Breast epithelium (tissue), 3 donors: ENCODE measurements at regions not wholly inside any gene's neighbourhood (a gene's known extent, or its start where the extent isn't known, plus 50 kb on each side); places are given as distances from the start of the nearest gene placed in this dataset.

ENCODE experiments used
- POLR2A ChIP-seq: fragments of 450-650 bp; IDR thresholded peaks from one replicate; pipeline ENCODE4 v1.6.1; 2016; ENCODE audit warnings: antibody characterized with exemption, mild to moderate bottlenecking, moderate library complexity
- TF ChIP-seq, protein P1 (sequence below), 3 donors: fragments of 450-650 bp; IDR thresholded peaks; one replicate each; pipeline ENCODE4 v1.5.1; 2016 to 2017; ENCODE audit warnings: antibody characterized with exemption in 3 of 3, mild to moderate bottlenecking in 3 of 3, moderate library complexity in 3 of 3

DNA sequence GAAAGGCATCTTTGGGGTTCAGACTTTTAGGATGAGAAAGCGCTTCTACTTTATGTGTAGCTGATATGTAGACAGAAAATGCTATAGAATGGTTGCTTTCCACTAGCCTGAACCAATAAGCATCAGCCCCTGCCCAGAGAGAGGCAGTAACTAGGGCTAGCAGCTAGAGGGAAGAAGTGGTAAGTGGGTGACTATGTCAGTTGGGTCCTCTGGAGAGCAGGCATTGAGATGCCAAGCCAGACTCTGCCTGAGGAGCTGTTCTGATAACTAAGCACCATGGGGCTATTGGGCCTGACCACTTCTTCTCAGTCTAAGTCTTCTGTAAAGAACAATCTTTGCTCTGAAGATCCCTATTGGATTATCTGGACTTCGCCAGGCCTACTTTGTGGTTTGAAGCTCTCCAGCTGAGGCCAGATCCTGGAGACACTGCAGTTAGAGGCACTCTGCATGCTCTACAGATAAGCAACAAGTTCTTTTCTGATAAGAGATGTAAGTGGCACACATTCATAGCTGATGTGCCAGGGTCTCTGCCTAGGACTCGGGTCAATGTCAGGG, 146.1 kb downstream of the RBM46 start:
- TF ChIP-seq, protein P1, sequence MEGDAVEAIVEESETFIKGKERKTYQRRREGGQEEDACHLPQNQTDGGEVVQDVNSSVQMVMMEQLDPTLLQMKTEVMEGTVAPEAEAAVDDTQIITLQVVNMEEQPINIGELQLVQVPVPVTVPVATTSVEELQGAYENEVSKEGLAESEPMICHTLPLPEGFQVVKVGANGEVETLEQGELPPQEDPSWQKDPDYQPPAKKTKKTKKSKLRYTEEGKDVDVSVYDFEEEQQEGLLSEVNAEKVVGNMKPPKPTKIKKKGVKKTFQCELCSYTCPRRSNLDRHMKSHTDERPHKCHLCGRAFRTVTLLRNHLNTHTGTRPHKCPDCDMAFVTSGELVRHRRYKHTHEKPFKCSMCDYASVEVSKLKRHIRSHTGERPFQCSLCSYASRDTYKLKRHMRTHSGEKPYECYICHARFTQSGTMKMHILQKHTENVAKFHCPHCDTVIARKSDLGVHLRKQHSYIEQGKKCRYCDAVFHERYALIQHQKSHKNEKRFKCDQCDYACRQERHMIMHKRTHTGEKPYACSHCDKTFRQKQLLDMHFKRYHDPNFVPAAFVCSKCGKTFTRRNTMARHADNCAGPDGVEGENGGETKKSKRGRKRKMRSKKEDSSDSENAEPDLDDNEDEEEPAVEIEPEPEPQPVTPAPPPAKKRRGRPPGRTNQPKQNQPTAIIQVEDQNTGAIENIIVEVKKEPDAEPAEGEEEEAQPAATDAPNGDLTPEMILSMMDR (IDR thresholded peaks at IDR 0.05) = no peak
- no peak for TF ChIP-seq POLR2A
